Stimulated activated CD4-positive, alpha-beta T cell treated with anti-CD3 and anti-CD28 coated beads, TNF-alpha, amount 100 ng/mL, for 24 hours (primary cell): ENCODE measurements at regions not wholly inside any gene's neighbourhood (a gene's known extent, or its start where the extent isn't known, plus 50 kb on each side); places are given as distances from the start of the nearest gene placed in this dataset.

Experiments used
- DNase-seq, 3 experiments: peaks; one replicate each; pipeline ENCODE4 v3.0.0-alpha.2; 2020; ENCODE audit warnings: low read depth in 3 of 3

DNA sequence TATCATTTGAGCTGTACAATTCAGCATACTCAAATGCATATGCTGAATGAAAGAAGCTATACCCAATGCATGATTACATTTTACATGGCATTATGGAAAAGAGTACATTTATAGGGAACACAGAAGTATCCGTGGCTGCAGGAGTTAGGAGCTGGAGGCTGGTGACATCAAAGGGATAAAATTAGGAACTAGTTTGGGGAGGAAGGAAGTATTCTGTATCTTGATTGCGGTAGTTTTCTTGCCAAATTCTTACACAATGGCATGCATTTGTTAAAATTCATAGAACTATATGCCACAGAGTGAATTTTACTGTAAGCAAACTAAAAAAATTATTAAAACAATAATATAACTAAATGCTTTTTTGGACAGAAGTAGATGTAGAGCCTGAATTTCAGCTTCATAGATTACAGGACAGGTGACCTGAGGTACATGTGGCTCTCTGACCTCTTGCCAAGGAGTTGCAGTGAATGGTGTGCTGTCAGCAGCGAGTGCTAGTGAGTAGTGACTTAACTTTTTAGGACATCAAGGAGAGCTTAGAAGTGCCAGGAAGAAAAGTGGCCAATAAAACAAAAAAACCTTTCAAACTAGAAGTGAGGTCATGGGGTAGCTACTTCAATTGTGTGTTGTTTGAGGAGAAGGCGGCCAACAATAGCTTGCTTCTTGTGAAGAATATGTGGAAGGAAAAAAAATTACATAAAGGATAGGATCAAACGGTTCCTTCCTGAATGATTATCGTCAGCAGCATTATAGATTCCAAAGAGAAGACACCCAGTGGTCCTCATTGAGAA, 514.9 kb upstream of the CLINT1 start:
- DNase-seq: no peak

GRCh38 chr5:158369241-158369640, 510.3 kb upstream of the CLINT1 start:
- DNase-seq: no peak

DNA sequence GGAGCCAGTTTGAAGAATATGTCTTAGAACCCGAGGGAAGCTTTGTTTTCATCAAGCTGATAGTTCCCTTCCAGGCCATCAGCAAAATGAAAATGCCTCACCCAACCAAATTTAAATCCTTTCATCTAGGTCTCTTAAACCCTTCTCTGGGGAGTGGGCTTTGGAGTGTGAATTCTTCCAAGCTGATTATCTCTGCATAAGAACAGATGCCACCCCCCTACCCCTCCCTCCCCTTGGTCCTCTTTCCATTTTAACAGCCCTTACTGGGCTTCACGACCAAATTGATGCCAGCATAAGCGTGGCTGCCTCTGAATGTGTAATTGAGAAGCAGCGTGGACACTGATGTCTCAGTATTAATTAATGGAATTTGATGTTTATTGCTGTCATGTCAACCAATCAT, 509.7 kb upstream of the CLINT1 start:
- no peak for DNase-seq

DNA sequence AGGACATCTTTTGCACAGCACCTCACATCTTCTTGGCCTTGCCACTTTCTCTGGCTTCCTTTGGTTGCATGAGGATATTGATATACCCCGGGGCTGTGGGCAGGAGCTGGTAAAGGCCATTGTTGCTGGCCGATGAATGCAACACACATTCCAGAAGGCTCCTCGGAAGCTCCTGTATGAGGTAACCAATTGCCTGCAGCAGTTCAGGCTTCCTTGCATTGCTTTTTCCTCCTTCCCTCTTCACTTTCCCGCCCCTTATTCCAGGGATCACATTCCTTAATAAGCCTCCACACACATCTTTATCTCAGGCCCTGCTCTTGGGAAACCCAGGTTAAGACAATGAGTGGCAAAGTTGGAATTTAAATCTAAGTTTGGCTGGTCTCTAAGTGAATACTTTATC, 505.4 kb upstream of the CLINT1 start:
- no peak for DNase-seq

GRCh38 chr5:158354958-158355357, 496.0 kb upstream of the CLINT1 start:
- DNase-seq: no peak

GRCh38 chr5:158351485-158352125, 492.7 kb upstream of the CLINT1 start:
- DNase-seq: no peak

DNA sequence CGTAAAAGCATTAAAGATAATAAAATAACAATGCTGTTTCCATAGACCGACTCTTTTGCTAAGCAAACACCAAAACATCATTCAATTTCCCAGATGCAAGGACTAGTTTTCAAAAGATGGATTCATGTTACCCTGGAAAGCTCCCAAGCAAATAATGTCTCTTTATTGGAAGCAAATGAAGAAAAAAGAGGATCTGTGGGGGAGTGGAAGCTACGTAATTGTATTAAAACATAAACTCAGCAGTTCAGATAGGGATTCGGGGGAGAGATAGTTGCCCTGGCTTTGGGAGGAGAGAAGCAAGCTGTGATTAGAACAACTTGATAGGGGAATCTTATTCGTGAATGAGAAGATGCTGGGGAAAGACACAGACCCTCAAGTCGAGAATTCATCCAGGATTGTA, 491.0 kb upstream of the CLINT1 start:
- DNase-seq: no peak

- no peak for DNase-seq
Observed at GRCh38 chr5:158344376-158344775, 485.4 kb upstream of the CLINT1 start.

GRCh38 chr5:158340608-158341007, 481.7 kb upstream of the CLINT1 start:
- no peak for DNase-seq

DNA sequence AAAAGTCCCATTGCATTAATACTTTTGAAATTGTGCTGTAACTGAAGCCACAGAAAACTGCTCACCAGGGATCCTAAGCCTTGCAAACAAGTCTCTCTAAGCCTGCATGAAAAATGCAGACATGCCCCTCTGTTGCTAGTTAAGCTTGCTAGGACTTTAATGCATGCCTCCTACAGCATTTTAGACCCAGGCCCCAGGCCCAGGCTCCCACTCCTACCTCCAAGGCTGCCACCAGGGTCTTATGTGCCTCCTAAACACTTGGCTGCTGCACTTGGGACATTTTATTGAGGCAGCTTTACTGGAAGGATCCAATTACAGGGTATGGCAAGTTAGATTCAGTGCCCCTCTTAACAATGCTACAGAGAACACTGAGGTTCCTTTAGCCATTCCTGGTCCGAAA, 467.3 kb upstream of the CLINT1 start:
- no peak for DNase-seq

- DNase-seq: no peak
Observed at GRCh38 chr5:158324236-158324635, 465.3 kb upstream of the CLINT1 start.

DNA sequence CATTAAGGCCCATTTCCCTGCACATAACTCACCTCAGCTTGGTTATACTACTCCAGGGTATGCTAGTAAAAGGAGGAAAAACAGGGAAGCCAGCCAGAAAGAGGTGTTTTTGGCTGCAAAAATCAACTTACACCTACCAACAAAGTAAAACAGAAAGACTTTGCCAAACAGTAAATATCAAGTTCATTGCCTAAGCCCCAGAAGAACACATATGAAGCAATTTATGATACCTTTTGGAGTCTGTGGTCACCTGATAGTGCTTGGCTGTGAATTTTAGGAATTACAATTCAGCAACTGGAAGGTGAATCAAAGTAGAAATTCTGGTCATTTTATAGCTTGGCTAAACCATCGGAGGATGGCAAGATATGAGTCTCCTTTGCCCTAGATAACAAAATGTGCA, 463.7 kb upstream of the CLINT1 start:
- no peak for DNase-seq

DNA sequence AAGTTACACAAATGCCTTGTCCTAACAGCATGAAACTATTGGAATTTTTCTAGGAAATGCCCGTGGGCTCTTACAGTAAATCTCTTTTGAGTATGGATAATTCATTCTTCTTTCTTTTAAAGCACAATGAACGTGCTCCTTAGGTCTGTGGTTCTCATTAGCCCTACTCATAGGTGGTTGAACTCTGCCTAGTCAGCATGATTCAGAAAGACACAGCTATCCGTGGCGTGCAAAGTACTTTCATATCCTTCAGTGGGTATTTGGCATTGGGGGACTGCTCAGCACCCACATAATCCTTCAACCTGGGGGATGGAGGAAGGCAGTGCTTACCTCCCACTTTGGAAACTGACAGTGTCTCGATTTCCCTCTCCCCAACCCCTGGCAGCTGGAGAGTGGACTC, 462.0 kb upstream of the CLINT1 start:
- no peak for DNase-seq

DNA sequence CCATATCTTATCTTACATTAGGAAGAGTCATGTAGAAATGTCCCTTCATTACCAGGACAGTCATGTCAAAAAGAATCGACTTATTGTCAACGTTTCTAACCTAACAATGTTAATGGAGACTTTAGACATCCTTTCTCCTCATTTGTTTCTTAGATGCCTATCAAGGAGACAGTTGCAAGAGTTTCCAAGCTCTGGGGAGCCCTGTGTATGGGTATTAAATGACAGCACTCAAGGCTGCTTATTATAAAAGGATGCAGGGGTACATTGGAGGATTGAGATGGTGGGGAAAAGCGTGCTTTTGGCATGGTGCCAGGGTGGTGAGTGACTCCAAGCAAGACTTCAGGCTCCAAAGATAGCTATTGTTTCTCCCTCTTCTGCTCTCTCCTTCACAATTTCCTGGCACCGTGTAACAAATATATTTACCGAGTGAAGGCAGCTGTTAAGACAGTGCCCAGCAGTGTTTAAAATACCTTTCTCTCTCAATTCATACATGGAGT, 461.3 kb upstream of the CLINT1 start:
- DNase-seq: no peak

DNA sequence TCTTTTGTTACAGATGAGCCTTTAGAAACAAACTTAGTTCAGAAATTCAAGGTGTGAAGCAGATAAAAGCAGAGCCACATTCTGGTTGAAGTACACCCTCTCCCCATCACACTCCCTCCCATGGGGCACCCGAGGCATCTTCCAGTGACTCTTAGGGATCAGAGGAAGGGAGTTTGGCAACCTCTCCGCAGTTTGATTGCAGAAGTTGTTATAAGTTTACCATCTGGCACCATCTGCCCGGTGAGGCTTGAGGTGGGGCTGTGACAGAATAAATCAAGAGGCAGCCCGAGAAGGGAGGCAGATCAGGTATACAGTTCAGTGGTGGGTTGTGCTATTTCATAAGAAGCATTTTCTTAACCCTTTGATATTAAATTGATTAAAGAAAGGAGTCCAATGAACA, 458.6 kb upstream of the CLINT1 start:
- DNase-seq: no peak

DNA sequence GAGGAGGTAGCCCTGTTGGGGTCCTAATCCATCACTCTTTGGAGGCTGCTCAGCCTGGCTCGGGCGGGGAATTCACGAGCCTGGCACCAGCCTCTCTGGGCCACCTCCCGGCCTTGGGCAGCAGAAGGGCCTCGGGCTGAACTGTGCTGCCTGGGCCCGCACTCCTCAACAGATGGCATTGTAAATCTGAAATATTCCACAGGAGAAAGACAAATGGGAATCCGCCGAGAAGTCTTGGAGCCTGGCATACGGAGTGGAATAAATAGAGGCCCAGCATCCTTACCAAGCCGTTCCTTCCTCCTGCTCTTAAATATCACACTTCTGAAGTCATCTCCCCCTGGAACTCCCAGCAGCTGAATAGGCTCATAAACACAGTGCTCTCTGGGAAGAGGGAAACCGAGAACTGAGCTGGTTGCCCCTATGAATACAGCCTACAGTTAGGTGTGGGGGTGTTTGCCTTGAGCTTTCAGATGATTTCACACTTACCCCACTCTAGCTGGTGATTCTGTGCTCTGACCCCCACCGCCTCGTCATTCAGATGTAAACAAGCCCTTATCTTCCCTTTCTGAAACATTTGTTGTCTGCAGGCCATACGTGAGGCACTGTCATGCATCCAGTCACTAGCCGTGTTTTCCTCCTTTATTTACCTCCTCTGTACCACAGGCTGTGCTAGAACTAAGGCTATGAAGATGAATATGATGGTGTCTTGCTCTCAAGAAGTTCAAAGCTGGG, 455.0 kb upstream of the CLINT1 start:
- no peak for DNase-seq

DNA sequence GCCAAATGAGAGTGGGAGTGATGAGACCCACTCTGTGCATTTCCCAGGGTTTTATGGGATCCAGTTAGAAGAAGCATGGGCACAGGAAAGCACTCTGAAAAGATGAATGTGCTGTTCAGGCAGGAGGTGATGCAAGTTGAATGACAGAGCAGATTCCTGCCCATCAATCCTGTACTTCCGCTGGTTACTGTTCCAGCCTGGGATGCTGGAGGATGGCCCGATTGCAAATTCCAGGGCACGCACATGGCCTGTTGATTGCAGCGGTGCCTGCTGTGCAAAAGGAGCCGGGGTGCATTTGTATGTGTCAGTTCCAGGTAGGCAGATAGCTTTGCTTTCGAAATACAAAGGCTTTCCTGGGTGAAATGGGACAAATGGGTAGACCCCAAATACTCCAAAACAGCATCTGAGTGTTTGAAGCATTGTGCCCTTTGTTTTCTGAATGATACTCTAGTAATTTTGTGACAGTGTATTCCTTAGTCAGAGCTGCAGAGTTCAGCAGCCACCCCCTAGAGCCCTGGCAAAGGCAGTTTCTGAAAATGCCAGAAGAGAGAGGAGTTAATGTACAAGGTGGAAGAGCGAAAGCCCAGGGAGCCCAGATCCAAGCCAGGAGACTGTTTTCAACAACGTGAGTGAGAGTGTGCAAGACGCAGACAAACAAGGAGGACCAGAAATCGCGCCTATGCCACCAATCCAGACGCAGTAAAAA, 454.2 kb upstream of the CLINT1 start:
- no peak for DNase-seq

- no peak for DNase-seq
Observed at GRCh38 chr5:158309088-158309807, 450.3 kb upstream of the CLINT1 start.

DNA sequence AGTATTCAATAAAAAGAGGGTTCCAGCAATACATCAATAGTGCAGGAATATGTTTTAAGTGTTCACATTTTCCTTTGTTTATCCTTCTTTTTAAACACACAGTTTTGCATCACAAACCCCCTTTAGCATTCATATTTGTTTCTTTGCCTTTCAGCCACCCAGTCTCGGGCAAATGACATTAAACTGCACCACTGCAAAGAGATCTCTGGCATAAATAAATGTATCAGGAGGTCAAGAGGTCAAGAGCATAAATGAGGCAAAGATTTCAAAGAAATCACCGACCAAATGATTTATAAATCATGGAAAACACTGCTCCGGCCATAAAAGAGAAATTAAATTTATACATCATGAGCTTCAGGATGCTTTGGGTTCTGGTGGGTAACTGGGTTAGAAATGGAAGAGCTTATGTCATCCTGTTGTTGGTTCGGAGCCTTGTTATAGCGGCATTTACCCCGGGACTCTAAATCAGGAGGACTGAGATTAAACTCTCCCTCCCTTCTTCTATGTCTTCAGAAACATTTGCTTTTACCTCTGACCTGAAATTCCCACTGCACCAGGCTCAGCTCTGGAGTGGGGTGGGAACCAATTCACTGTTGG, 449.6 kb upstream of the CLINT1 start:
- DNase-seq: no peak

DNA sequence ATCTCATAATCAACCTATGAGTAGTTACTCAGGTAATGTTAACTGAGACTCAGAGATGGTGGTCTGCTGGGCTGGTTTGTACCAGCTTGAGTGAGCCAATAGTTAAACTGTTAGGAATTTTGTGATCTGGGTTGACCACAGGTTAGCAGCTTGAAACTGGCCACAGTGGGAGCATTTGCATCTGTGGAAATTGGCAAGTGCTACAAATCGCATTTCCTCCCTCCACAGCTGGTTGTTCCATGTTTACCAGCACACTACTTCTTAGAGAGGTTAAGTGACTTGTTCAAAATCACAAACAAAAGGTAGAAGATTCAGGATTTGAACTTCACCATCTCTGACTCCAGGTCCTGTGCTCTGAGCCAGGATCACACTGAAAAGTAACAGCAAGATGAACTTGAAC, 446.9 kb upstream of the CLINT1 start:
- DNase-seq: no peak

GRCh38 chr5:158304607-158305006, 445.7 kb upstream of the CLINT1 start:
- no peak for DNase-seq
